OCI-LY1 (cell line): ENCODE measurements at regions not wholly inside any gene's neighbourhood (a gene's known extent, or its start where the extent isn't known, plus 50 kb on each side); places are given as distances from the start of the nearest gene placed in this dataset.

Source experiments
- CTCF ChIP-seq: fragments of 200-600 bp; sonication (generic), shearing (Covaris generic); IDR thresholded peaks from 2 replicates; pipeline ENCODE4 v1.5.1; 2017; ENCODE audit warnings: mild to moderate bottlenecking, antibody characterized with exemption, low read length, moderate library complexity, mixed read lengths
- EZH2 ChIP-seq: fragments of 200-600 bp; sonication (generic), shearing (Covaris generic); IDR thresholded peaks from 2 replicates; pipeline ENCODE4 v1.8.0; 2017; ENCODE audit warnings: borderline replicate concordance, mixed run types, mild to moderate bottlenecking, antibody characterized with exemption, low read length, moderate library complexity, mixed read lengths

- TF ChIP-seq CTCF (no peak), EZH2 (no peak)
Observed at GRCh38 chr17:77892031-77892430, 66.5 kb upstream of the TNRC6C start.
